Mesenchymal stem cell (in vitro differentiated cells and primary cell): ENCODE measurements at regions not wholly inside any gene's neighbourhood (a gene's known extent, or its start where the extent isn't known, plus 50 kb on each side); places are given as distances from the start of the nearest gene placed in this dataset.

ENCODE experiments used
- DNase-seq: peaks from one replicate; pipeline ENCODE4 v3.0.0-alpha.2; 2013
- H2AFZ ChIP-seq: one replicate; pipeline ENCODE4 v1.6.1; 2013; ENCODE audit warnings: low read depth, mild to moderate bottlenecking, control low read depth, inconsistent platforms, low read length, moderate library complexity
- H2AK5ac ChIP-seq: 2 replicates; pipeline ENCODE4 v1.6.1; 2013; ENCODE audit warnings: low read length, moderate library complexity, mild to moderate bottlenecking, inconsistent platforms; ENCODE audit not compliant: severe bottlenecking
- H2BK120ac ChIP-seq: one replicate; pipeline ENCODE4 v1.6.1; 2013; ENCODE audit warnings: low read depth, mild to moderate bottlenecking, inconsistent platforms, low read length, moderate library complexity
- H2BK12ac ChIP-seq, 2 experiments: one replicate each; pipeline ENCODE4 v1.6.1; 2013; ENCODE audit warnings: inconsistent platforms in 2 of 2, low read length in 2 of 2, mild to moderate bottlenecking in 2 of 2, moderate library complexity in 2 of 2, control low read depth in 1 of 2
- H2BK15ac ChIP-seq: one replicate; pipeline ENCODE4 v1.6.1; 2013; ENCODE audit warnings: mild to moderate bottlenecking, low read depth, inconsistent platforms; ENCODE audit not compliant: poor library complexity, severe bottlenecking
- H2BK5ac ChIP-seq: 2 replicates; pipeline ENCODE4 v1.6.1; 2013; ENCODE audit warnings: low read depth, mild to moderate bottlenecking, low read length, control low read depth, inconsistent platforms; ENCODE audit not compliant: poor library complexity, severe bottlenecking
- H3K14ac ChIP-seq, 2 experiments: one replicate each; pipeline ENCODE4 v1.6.1; 2013; ENCODE audit warnings: inconsistent platforms in 2 of 2, low read length in 2 of 2, control low read depth in 1 of 2, mild to moderate bottlenecking in 1 of 2, moderate library complexity in 1 of 2
- H3K18ac ChIP-seq, 2 experiments: one replicate each; pipeline ENCODE4 v1.6.1; 2013; ENCODE audit warnings: inconsistent platforms in 2 of 2, low read length in 2 of 2, control low read depth in 1 of 2, low read depth in 1 of 2, mild to moderate bottlenecking in 1 of 2
- H3K23ac ChIP-seq, 2 experiments: one replicate each; pipeline ENCODE4 v1.6.1; 2013; ENCODE audit warnings: inconsistent platforms in 2 of 2, low read length in 2 of 2, mild to moderate bottlenecking in 2 of 2, moderate library complexity in 2 of 2, control low read depth in 1 of 2
- H3K27ac ChIP-seq: 2 replicates; pipeline ENCODE4 v1.5.1; 2013; ENCODE audit warnings: mild to moderate bottlenecking, moderate library complexity, low read length, control low read depth, inconsistent platforms; ENCODE audit not compliant: poor library complexity, severe bottlenecking
- H3K27me3 ChIP-seq, 2 experiments: 2 replicates each; pipeline versions ENCODE4 v1.6.1 to v1.7.0; 2013; ENCODE audit warnings: low read length in 2 of 2, mild to moderate bottlenecking in 2 of 2, moderate library complexity in 2 of 2, control low read depth in 1 of 2, inconsistent platforms in 1 of 2; ENCODE audit not compliant: control insufficient read depth in 1 of 2, insufficient read depth in 1 of 2
- H3K36me3 ChIP-seq, 2 experiments: 2 replicates each; pipeline versions ENCODE4 v1.6.1 to v1.7.0; 2013; ENCODE audit warnings: low read length in 2 of 2, control low read depth in 1 of 2, inconsistent platforms in 1 of 2, low read depth in 1 of 2, mild to moderate bottlenecking in 1 of 2; ENCODE audit not compliant: insufficient read depth in 2 of 2, control insufficient read depth in 1 of 2
- H3K4ac ChIP-seq, 2 experiments: one replicate each; pipeline ENCODE4 v1.6.1; 2013; ENCODE audit warnings: inconsistent platforms in 2 of 2, low read length in 2 of 2, mild to moderate bottlenecking in 2 of 2, moderate library complexity in 2 of 2, control low read depth in 1 of 2, low read depth in 1 of 2
- H3K4me1 ChIP-seq: 2 replicates; pipeline ENCODE4 v1.6.1; 2013; ENCODE audit warnings: low read depth, low read length, control low read depth; ENCODE audit not compliant: control insufficient read depth, insufficient read depth
- H3K4me2 ChIP-seq: 2 replicates; pipeline ENCODE4 v1.6.1; 2013; ENCODE audit warnings: low read length, mild to moderate bottlenecking, inconsistent platforms; ENCODE audit not compliant: poor library complexity, severe bottlenecking
- H3K4me3 ChIP-seq, 2 experiments: 2 replicates each; pipeline versions ENCODE4 v1.5.1 to v1.7.0; 2013; ENCODE audit warnings: low read length in 2 of 2, mild to moderate bottlenecking in 2 of 2, control low read depth in 1 of 2, low read depth in 1 of 2; ENCODE audit not compliant: insufficient read depth in 1 of 2
- H3K79me1 ChIP-seq: replicated peaks from 2 replicates; pipeline ENCODE4 v1.6.1; 2013; ENCODE audit warnings: mild to moderate bottlenecking, control low read depth, low read length, inconsistent platforms; ENCODE audit not compliant: poor library complexity, severe bottlenecking
- H3K9ac ChIP-seq: 2 replicates; pipeline ENCODE4 v1.7.0; 2013; ENCODE audit warnings: mild to moderate bottlenecking, low read length, moderate library complexity
- H3K9me3 ChIP-seq: 2 replicates; pipeline ENCODE4 v1.7.0; 2013; ENCODE audit warnings: mild to moderate bottlenecking, low read length; ENCODE audit not compliant: control insufficient read depth
- H4K8ac ChIP-seq: one replicate; pipeline ENCODE4 v1.6.1; 2013; ENCODE audit warnings: inconsistent platforms, mild to moderate bottlenecking, low read length, moderate library complexity
- H4K91ac ChIP-seq: one replicate; pipeline ENCODE4 v1.6.1; 2013; ENCODE audit warnings: mild to moderate bottlenecking, low read length, inconsistent platforms
- WGBS: methylation state at CpG from one replicate; pipeline ENCODE4 v1.1.7; 2013; ENCODE audit warnings: mixed read lengths; 5-methylcytosine and 5-hydroxymethylcytosine counted together

GRCh38 chr5:8314965-8315364 is 446.0 kb downstream of the MTRR start:
- Histone ChIP-seq H3K27ac (no peak overlapping the region), H3K23ac (no peak overlapping the region), H3K4me2 (no peak overlapping the region), H3K4ac (no peak overlapping the region), H4K91ac (no peak overlapping the region), H3K4me3 (no peak overlapping the region), H3K14ac (no peak overlapping the region), H2BK12ac (no peak overlapping the region), H2AFZ (no peak overlapping the region), H3K79me1 (no peaks in the 10 kb centered on the region), H3K9me3 (peaks cover 3% of the 10 kb centered on the region), H3K36me3 (no peaks in the 10 kb centered on the region), H3K9ac (no peak overlapping the region), H2BK120ac (no peak overlapping the region), H2BK5ac (no peak overlapping the region), H3K27me3 (no peaks in the 10 kb centered on the region), H3K4me1 (no peaks in the 10 kb centered on the region), H2AK5ac (no peak overlapping the region), H3K18ac (no peak overlapping the region), H2BK15ac (no peak overlapping the region), H4K8ac (no peak overlapping the region)
- 69% methylated on average over 3 of the region's 3 CpGs for WGBS
- no peak for DNase-seq

- Histone ChIP-seq H3K9ac (no peak overlapping the region), H3K27me3 (no peaks in the 10 kb centered on the region), H3K14ac (no peak overlapping the region), H4K91ac (no peak overlapping the region), H3K27ac (no peak overlapping the region), H3K79me1 (no peaks in the 10 kb centered on the region), H2BK15ac (no peak overlapping the region), H2BK12ac (no peak overlapping the region), H3K36me3 (no peaks in the 10 kb centered on the region), H2BK120ac (no peak overlapping the region), H3K23ac (no peak overlapping the region), H3K9me3 (no peaks in the 10 kb centered on the region), H2AFZ (no peak overlapping the region), H4K8ac (no peak overlapping the region), H3K4me2 (no peak overlapping the region), H2BK5ac (no peak overlapping the region), H2AK5ac (no peak overlapping the region), H3K18ac (no peak overlapping the region), H3K4me3 (no peak overlapping the region), H3K4me1 (no peaks in the 10 kb centered on the region), H3K4ac (no peak overlapping the region)
- WGBS: 21% methylated on average over 6 of the region's 6 CpGs
- DNase-seq: no peak
These were observed 447.8 kb downstream of the MTRR start for GRCh38 chr5:8316608-8317280.

- no peak for DNase-seq
- H3K23ac ChIP-seq: no peak overlapping the region
- H3K27ac ChIP-seq: no peak overlapping the region
- H3K4ac ChIP-seq: no peak overlapping the region
- H3K9me3 ChIP-seq: no peaks in the 10 kb centered on the region
- no peak overlapping the region for H2AK5ac ChIP-seq
- H2BK12ac ChIP-seq: no peak overlapping the region
- H3K4me2 ChIP-seq: no peak overlapping the region
- H2BK15ac ChIP-seq: no peak overlapping the region
- H4K8ac ChIP-seq: no peak overlapping the region
- H3K9ac ChIP-seq: no peak overlapping the region
- no peak overlapping the region for H2BK120ac ChIP-seq
- WGBS: 86% methylated on average over 6 of the region's 6 CpGs
- no peak overlapping the region for H2BK5ac ChIP-seq
- no peak overlapping the region for H2AFZ ChIP-seq
- no peaks in the 10 kb centered on the region for H3K79me1 ChIP-seq
- H3K36me3 ChIP-seq: no peaks in the 10 kb centered on the region
- H3K4me1 ChIP-seq: no peaks in the 10 kb centered on the region
- no peak overlapping the region for H3K4me3 ChIP-seq
- H3K27me3 ChIP-seq: no peaks in the 10 kb centered on the region
- H3K14ac ChIP-seq: no peak overlapping the region
- H4K91ac ChIP-seq: no peak overlapping the region
- no peak overlapping the region for H3K18ac ChIP-seq
These were observed 448.4 kb downstream of the MTRR start for GRCh38 chr5:8317335-8317734.

- no peak overlapping the region for H2BK12ac ChIP-seq
- H3K79me1 ChIP-seq: no peaks in the 10 kb centered on the region
- no peak overlapping the region for H2BK5ac ChIP-seq
- H3K9ac ChIP-seq: no peak overlapping the region
- no peak overlapping the region for H2BK15ac ChIP-seq
- H2AFZ ChIP-seq: no peak overlapping the region
- no peaks in the 10 kb centered on the region for H3K9me3 ChIP-seq
- DNase-seq: no peak
- H2BK120ac ChIP-seq: no peak overlapping the region
- H3K14ac ChIP-seq: no peak overlapping the region
- H2AK5ac ChIP-seq: no peak overlapping the region
- H3K18ac ChIP-seq: no peak overlapping the region
- no peak overlapping the region for H4K8ac ChIP-seq
- H3K27ac ChIP-seq: no peak overlapping the region
- no peaks in the 10 kb centered on the region for H3K27me3 ChIP-seq
- no peak overlapping the region for H4K91ac ChIP-seq
- no peak overlapping the region for H3K23ac ChIP-seq
- H3K4me1 ChIP-seq: no peaks in the 10 kb centered on the region
- no peaks in the 10 kb centered on the region for H3K36me3 ChIP-seq
- no peak overlapping the region for H3K4me3 ChIP-seq
- no peak overlapping the region for H3K4ac ChIP-seq
- no peak overlapping the region for H3K4me2 ChIP-seq
These were observed 451.3 kb downstream of the MTRR start for GRCh38 chr5:8320244-8320643.
